Suprapubic skin (tissue), 4 donors: ENCODE measurements at regions not wholly inside any gene's neighbourhood (a gene's known extent, or its start where the extent isn't known, plus 50 kb on each side); places are given as distances from the start of the nearest gene placed in this dataset.

Experiments used
- DNase-seq, 2 donors: peaks; one replicate each; pipeline ENCODE4 v3.0.0-alpha.2; 2019; ENCODE audit warnings: low spot score in 2 of 2
- H3K27ac ChIP-seq: fragments of 200-600 bp; sonication (generic); one replicate; pipeline ENCODE4 v1.5.1; 2019
- H3K27me3 ChIP-seq: fragments of 200-600 bp; sonication (generic); one replicate; pipeline ENCODE4 v1.5.1; 2019
- H3K36me3 ChIP-seq: fragments of 200-600 bp; sonication (generic); one replicate; pipeline ENCODE4 v1.5.1; 2019
- H3K4me1 ChIP-seq: fragments of 200-600 bp; sonication (generic); one replicate; pipeline ENCODE4 v1.5.1; 2019
- H3K4me3 ChIP-seq: fragments of 200-600 bp; sonication (generic); one replicate; pipeline ENCODE4 v1.5.1; 2019; ENCODE audit warnings: mild to moderate bottlenecking
- H3K9me3 ChIP-seq: fragments of 200-600 bp; sonication (generic); one replicate; pipeline ENCODE4 v1.5.1; 2019
- EP300 ChIP-seq: sonication (generic); formaldehyde crosslinking; IDR thresholded peaks from one replicate; pipeline ENCODE4 v1.6.1; 2017; ENCODE audit warnings: antibody characterized with exemption
- POLR2A ChIP-seq, 2 donors: fragments of 450-650 bp; IDR thresholded peaks; one replicate each; pipeline ENCODE4 v1.6.1; 2017; ENCODE audit warnings: antibody characterized with exemption in 2 of 2, mild to moderate bottlenecking in 2 of 2, moderate library complexity in 2 of 2
- POLR2AphosphoS5 ChIP-seq, 3 donors: sonication (generic); formaldehyde crosslinking; IDR thresholded peaks; one replicate each; pipeline ENCODE4 v1.6.1; 2017; ENCODE audit warnings: antibody characterized with exemption in 3 of 3
- WGBS: methylation state at CpG from one replicate; pipeline ENCODE4 v1.1.5; 2018; 5-methylcytosine and 5-hydroxymethylcytosine counted together
- TF ChIP-seq, protein P1 (sequence below), 2 donors: fragments of 200-600 bp in 1 of 2; fragments of 450-650 bp in 1 of 2; sonication (generic) in 1 of 2; IDR thresholded peaks; one replicate each; pipeline ENCODE4 v1.5.1; 2016 to 2019; ENCODE audit warnings: antibody characterized with exemption in 2 of 2, mild to moderate bottlenecking in 1 of 2, moderate library complexity in 1 of 2

GRCh38 chr1:218810306-218810705, 363.4 kb upstream of the LYPLAL1 start:
- Histone ChIP-seq H3K27ac (no peak overlapping the region), H3K4me1 (peaks cover 6% of the 10 kb centered on the region), H3K27me3 (no peaks in the 10 kb centered on the region), H3K4me3 (no peak overlapping the region), H3K36me3 (no peaks in the 10 kb centered on the region), H3K9me3 (no peaks in the 10 kb centered on the region)
- DNase-seq: no peak
- WGBS: 73% methylated on average over 3 of the region's 3 CpGs
- TF ChIP-seq, protein P1, sequence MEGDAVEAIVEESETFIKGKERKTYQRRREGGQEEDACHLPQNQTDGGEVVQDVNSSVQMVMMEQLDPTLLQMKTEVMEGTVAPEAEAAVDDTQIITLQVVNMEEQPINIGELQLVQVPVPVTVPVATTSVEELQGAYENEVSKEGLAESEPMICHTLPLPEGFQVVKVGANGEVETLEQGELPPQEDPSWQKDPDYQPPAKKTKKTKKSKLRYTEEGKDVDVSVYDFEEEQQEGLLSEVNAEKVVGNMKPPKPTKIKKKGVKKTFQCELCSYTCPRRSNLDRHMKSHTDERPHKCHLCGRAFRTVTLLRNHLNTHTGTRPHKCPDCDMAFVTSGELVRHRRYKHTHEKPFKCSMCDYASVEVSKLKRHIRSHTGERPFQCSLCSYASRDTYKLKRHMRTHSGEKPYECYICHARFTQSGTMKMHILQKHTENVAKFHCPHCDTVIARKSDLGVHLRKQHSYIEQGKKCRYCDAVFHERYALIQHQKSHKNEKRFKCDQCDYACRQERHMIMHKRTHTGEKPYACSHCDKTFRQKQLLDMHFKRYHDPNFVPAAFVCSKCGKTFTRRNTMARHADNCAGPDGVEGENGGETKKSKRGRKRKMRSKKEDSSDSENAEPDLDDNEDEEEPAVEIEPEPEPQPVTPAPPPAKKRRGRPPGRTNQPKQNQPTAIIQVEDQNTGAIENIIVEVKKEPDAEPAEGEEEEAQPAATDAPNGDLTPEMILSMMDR (IDR thresholded peaks at IDR 0.05): no peak
- no peak for TF ChIP-seq POLR2A (IDR thresholded peaks at IDR 0.05)
- no peak for TF ChIP-seq EP300
- TF ChIP-seq POLR2AphosphoS5 (IDR thresholded peaks at IDR 0.05): no peak

- TF ChIP-seq POLR2A (IDR thresholded peaks at IDR 0.05) (no peak), POLR2AphosphoS5 (IDR thresholded peaks at IDR 0.05) (no peak), EP300 (no peak)
- TF ChIP-seq, protein P1 (IDR thresholded peaks at IDR 0.05): no peak
- Histone ChIP-seq H3K4me3 (no peak overlapping the region), H3K4me1 (peaks cover 6% of the 10 kb centered on the region), H3K27ac (peak overlapping the region; percentile 24), H3K36me3 (no peaks in the 10 kb centered on the region), H3K9me3 (no peaks in the 10 kb centered on the region), H3K27me3 (no peaks in the 10 kb centered on the region)
- 40% methylated on average over 1 of the region's 1 CpG for WGBS
- DNase-seq: no peak
These were observed 362.2 kb upstream of the LYPLAL1 start for GRCh38 chr1:218811497-218811896.

- peaks cover 6% of the 10 kb centered on the region for H3K4me1 ChIP-seq
- H3K9me3 ChIP-seq: no peaks in the 10 kb centered on the region
- no peak overlapping the region for H3K4me3 ChIP-seq
- H3K27me3 ChIP-seq: no peaks in the 10 kb centered on the region
- no peak for DNase-seq
- H3K27ac ChIP-seq: no peak overlapping the region
- no peaks in the 10 kb centered on the region for H3K36me3 ChIP-seq
- TF ChIP-seq, protein P1 (IDR thresholded peaks at IDR 0.05): no peak
- no peak for TF ChIP-seq POLR2A (IDR thresholded peaks at IDR 0.05)
- TF ChIP-seq EP300: no peak
- no peak for TF ChIP-seq POLR2AphosphoS5 (IDR thresholded peaks at IDR 0.05)
- WGBS: 94% methylated on average over 6 of the region's 6 CpGs
These were observed 361.3 kb upstream of the LYPLAL1 start for GRCh38 chr1:218812360-218812759.

DNA sequence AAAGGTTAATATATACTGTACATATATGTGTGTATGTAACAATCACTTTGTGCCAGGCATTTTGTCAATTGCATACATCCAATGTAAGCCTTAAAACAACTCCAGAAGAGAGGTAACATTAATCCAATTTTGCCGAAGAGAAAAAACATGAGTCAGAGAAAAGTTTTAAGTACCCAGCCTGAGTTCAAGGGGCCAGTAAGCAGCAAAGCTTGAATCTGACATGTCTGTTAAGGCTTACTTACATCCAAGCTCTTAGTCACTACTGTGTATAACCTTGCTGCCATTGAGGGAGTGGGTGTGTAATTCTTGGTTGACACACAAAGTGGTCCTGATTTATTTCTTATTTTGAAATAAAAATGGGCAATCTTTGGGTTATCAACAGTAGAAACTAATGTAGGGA, 360.4 kb upstream of the LYPLAL1 start:
- no peaks in the 10 kb centered on the region for H3K9me3 ChIP-seq
- H3K4me3 ChIP-seq: no peak overlapping the region
- WGBS: 77% methylated on average over 1 of the region's 1 CpG
- TF ChIP-seq EP300 (no peak), POLR2AphosphoS5 (IDR thresholded peaks at IDR 0.05) (no peak), POLR2A (IDR thresholded peaks at IDR 0.05) (no peak)
- TF ChIP-seq, protein P1 (IDR thresholded peaks at IDR 0.05): no peak
- H3K27me3 ChIP-seq: no peaks in the 10 kb centered on the region
- H3K27ac ChIP-seq: no peak overlapping the region
- DNase-seq: no peak
- peaks cover 6% of the 10 kb centered on the region for H3K4me1 ChIP-seq
- no peaks in the 10 kb centered on the region for H3K36me3 ChIP-seq

DNA sequence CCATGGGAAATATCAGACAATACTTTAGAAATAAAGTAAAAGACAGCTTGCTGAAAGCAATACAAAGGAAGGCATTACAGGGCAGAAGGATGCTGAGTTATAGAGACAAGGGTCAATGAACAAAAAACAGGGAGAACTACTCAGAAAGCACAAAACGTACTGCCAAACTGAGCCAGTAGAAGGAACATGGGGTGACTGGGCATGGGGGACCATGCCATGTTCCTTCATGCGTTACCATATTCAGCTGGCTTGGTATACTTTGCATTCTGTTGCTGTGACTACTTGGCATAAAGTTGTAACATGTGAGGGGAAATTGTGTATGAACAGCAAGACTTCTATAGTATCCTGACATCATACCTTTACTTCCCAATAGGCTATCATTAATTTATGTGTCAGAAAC, 358.6 kb upstream of the LYPLAL1 start:
- Histone ChIP-seq H3K36me3 (no peaks in the 10 kb centered on the region), H3K27me3 (no peaks in the 10 kb centered on the region), H3K9me3 (no peaks in the 10 kb centered on the region), H3K27ac (no peak overlapping the region), H3K4me3 (no peak overlapping the region), H3K4me1 (peaks cover 6% of the 10 kb centered on the region)
- DNase-seq: no peak
- WGBS: 95% methylated on average over 2 of the region's 2 CpGs
- TF ChIP-seq POLR2AphosphoS5 (IDR thresholded peaks at IDR 0.05) (no peak), POLR2A (IDR thresholded peaks at IDR 0.05) (no peak), EP300 (no peak)
- TF ChIP-seq, protein P1 (IDR thresholded peaks at IDR 0.05): no peak
